Fibroblast of mammary gland (primary cell): ENCODE measurements at regions not wholly inside any gene's neighbourhood (a gene's known extent, or its start where the extent isn't known, plus 50 kb on each side); places are given as distances from the start of the nearest gene placed in this dataset.
A peak's percentile ranks its signal among the peaks of the same experiment; 100 is the strongest.
"Not testable (repeated sequence)": the region's sequence is repeated elsewhere in the genome, so short reads cannot be mapped to it uniquely, and the experiment has no call there.

ENCODE experiments used
- DNase-seq: peaks from one replicate; pipeline ENCODE4 v3.0.0-alpha.2; 2010; ENCODE audit warnings: low read depth
- H3K4me3 ChIP-seq: 2 replicates; pipeline ENCODE4 v1.5.1; 2011; ENCODE audit warnings: low read depth, mild to moderate bottlenecking, low read length, moderate library complexity; ENCODE audit not compliant: control insufficient read depth
- TF ChIP-seq, protein P1 (sequence below): conservative IDR thresholded peaks from 2 replicates; pipeline ENCODE4 v1.5.1; 2011; ENCODE audit warnings: low read depth, low read length, inconsistent platforms; ENCODE audit not compliant: control insufficient read depth, insufficient read depth

DNA sequence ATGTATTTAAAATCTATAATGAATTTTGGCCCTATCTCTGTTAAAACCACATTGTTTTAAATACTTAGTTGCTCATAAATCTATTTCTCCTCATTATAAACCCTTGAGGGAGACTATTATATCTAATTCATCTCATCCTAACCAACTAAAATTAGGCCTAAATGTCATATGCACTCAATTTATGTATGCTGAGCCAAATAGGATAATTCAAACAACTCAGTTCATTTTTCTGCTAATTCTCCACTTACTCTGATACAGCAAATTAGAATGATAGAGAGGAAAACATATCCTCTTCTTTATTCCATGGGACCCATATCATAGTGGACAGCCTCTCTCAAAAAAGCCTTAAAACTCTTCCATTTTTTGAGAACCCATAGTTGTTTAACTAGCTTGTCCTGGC lies 80.3 kb upstream of the TET2 start:
- DNase-seq, result no peak
- H3K4me3 ChIP-seq, result no peak overlapping the region
- TF ChIP-seq, protein P1, sequence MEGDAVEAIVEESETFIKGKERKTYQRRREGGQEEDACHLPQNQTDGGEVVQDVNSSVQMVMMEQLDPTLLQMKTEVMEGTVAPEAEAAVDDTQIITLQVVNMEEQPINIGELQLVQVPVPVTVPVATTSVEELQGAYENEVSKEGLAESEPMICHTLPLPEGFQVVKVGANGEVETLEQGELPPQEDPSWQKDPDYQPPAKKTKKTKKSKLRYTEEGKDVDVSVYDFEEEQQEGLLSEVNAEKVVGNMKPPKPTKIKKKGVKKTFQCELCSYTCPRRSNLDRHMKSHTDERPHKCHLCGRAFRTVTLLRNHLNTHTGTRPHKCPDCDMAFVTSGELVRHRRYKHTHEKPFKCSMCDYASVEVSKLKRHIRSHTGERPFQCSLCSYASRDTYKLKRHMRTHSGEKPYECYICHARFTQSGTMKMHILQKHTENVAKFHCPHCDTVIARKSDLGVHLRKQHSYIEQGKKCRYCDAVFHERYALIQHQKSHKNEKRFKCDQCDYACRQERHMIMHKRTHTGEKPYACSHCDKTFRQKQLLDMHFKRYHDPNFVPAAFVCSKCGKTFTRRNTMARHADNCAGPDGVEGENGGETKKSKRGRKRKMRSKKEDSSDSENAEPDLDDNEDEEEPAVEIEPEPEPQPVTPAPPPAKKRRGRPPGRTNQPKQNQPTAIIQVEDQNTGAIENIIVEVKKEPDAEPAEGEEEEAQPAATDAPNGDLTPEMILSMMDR, result no peak

- TF ChIP-seq, protein P1, result no peak
- no peak overlapping the region for H3K4me3 ChIP-seq
- DNase-seq, result peak; percentile 20
Measured at GRCh38 chr4:105067431-105067830, 79.2 kb upstream of the TET2 start.

DNA sequence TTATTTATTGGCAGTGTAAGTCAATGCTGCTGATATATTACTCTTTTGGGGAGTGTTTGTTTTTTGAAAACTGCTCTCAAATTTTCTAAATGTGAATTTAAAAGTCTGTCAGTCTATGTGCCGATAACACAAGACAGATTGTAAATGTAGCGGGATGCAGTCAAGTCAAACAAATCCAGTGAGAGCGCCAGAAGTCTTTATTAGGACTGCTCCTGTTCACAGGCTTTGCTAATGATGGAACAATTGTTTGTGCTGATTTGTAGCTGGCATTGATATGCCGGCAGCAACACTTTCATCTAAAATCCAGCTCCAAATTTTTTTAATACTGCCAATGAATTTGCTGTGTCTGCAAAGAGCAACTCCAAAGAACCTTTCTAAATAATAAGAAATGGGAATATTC lies 78.7 kb upstream of the TET2 start:
- no peak overlapping the region for H3K4me3 ChIP-seq
- TF ChIP-seq, protein P1, result no peak
- no peak for DNase-seq

- H3K4me3 ChIP-seq, result no peak overlapping the region
- TF ChIP-seq, protein P1, result no peak
- DNase-seq, result no peak
Measured at GRCh38 chr4:105068516-105068915, 78.2 kb upstream of the TET2 start.

DNA sequence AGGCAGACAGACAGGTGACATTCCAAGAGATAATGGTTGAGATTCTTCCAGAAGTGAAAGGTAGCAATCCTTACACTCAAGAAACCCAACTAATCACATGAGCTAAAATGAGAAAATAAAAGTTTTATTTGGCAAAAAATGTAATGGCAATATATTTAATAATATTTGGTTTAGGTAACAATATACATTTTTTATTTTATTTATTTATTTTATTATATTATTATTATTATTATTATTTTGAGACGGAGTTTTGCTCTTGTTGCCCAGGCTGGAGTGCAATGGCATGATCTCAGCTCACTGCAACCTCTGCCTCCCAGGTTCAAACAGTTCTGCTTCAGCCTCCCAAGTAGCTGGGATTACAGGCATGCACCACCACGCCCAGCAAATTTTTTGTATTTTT lies 74.6 kb upstream of the TET2 start:
- H3K4me3 ChIP-seq, DNase-seq: not testable (repeated sequence)

GRCh38 chr4:105074097-105074496 lies 72.6 kb upstream of the TET2 start:
- no peak overlapping the region for H3K4me3 ChIP-seq
- TF ChIP-seq, protein P1, result no peak
- DNase-seq, result no peak

DNA sequence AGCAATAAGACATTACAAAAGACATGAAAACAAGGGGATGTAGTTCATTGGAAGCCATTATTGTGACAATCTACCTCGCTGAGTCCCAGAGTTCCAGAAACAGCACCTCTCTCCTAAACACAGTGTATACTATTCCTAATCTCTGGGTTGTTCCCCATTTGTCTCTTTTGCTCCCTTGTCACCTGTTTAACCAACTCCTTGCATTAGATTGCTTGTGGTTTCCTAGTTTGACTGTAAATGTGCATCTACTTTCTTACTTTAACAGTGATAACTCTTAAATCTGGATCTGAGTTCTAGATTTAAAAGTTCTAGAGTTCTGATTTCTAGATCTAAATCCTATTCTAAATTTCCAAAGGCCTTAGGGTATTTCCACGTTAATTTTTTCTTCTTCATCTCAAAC lies 71.6 kb upstream of the TET2 start:
- no peak overlapping the region for H3K4me3 ChIP-seq
- DNase-seq, result no peak
- TF ChIP-seq, protein P1, result no peak
